Endothelial cell of umbilical vein (primary cell): ENCODE measurements at regions not wholly inside any gene's neighbourhood (a gene's known extent, or its start where the extent isn't known, plus 50 kb on each side); places are given as distances from the start of the nearest gene placed in this dataset.

Experiments used
- TF ChIP-seq, protein P1 (sequence below), 2 donors: IDR thresholded peaks; 1 replicate in 1 of 2; 2 replicates in 1 of 2; pipeline ENCODE4 v1.5.1; 2011; ENCODE audit warnings: low read length in 2 of 2, mild to moderate bottlenecking in 2 of 2, moderate library complexity in 2 of 2, control low read depth in 1 of 2, inconsistent platforms in 1 of 2, low read depth in 1 of 2; ENCODE audit not compliant: insufficient read depth in 1 of 2; ENCODE audit errors: extremely low read depth in 1 of 2
- TF ChIP-seq, protein P2 (sequence below): IDR thresholded peaks from 2 replicates; pipeline ENCODE4 v1.6.1; 2011; ENCODE audit not compliant: insufficient read depth, insufficient read length

DNA sequence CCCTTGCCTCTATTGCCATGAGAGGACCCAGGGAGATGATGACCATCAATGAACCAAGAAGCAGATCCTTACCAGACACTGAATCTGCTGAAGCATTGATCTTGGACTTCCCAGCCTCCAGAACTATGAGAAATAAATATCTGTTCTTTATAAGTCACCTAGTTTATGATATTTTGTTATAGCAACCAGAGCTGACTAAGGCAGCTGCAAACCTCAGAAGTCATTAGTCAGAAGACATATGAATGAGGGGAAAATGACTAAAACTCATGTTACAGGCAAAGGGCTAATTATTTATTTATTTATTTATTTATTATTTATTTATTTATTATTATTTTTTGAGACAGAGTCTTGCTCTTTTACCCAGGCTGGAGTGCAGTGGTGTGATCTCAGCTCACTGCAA lies 321.1 kb downstream of the TGFB2 start:
- TF ChIP-seq, protein P1, sequence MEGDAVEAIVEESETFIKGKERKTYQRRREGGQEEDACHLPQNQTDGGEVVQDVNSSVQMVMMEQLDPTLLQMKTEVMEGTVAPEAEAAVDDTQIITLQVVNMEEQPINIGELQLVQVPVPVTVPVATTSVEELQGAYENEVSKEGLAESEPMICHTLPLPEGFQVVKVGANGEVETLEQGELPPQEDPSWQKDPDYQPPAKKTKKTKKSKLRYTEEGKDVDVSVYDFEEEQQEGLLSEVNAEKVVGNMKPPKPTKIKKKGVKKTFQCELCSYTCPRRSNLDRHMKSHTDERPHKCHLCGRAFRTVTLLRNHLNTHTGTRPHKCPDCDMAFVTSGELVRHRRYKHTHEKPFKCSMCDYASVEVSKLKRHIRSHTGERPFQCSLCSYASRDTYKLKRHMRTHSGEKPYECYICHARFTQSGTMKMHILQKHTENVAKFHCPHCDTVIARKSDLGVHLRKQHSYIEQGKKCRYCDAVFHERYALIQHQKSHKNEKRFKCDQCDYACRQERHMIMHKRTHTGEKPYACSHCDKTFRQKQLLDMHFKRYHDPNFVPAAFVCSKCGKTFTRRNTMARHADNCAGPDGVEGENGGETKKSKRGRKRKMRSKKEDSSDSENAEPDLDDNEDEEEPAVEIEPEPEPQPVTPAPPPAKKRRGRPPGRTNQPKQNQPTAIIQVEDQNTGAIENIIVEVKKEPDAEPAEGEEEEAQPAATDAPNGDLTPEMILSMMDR (IDR thresholded peaks at IDR 0.05; ENCODE audit: extremely low read depth in 1 of 2, insufficient read depth in 1 of 2, low read depth in 1 of 2, low read length in 2 of 2), result no peak
- TF ChIP-seq, protein P2, sequence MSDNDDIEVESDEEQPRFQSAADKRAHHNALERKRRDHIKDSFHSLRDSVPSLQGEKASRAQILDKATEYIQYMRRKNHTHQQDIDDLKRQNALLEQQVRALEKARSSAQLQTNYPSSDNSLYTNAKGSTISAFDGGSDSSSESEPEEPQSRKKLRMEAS, result no peak
